ENCODE measurements at regions not wholly inside any gene's neighbourhood (a gene's known extent, or its start where the extent isn't known, plus 50 kb on each side); places are given as distances from the start of the nearest gene placed in this dataset.

DNA sequence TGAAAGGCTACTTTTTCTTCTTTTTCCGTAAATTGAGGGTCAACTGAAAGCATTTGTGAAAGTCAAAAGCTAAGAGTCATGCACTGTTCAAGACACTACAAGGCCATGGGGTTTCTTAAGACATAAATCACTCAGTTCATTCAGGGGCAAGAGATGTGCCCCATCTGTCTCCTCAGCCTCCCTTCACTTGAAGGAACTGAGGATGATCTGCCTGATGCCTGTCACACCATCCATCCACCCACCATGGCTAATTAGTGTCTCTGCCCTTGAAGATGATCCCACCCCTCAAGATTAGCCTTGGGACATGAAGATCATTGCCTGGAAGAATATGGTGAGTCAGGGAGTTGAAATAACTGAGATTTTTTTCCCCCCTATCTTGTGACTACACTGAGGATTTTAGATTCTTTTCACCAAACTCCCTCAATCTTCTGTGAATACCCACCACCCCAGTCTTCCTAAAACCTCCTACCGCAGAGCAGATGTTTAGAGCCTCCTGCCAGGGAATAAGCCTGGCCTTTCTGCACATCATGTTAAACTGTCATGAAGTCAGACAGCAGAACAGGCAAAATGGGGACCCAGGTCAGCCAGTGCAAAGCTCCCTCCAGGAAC lies 88.6 kb upstream of the LMO4 start:
- Histone ChIP-seq H4K8ac (replicated peaks; ENCODE audit: insufficient read length, low read depth, low read length) (no peak overlapping the region), H3K79me1 (ENCODE audit: insufficient read depth, low read depth, low read length, poor library complexity, severe bottlenecking) (no peaks in the 10 kb centered on the region), H3K9ac (ENCODE audit: extremely low read depth, insufficient read length, low read length) (no peak overlapping the region), H3K27me3 (ENCODE audit: insufficient read depth, low read length) (no peaks in the 10 kb centered on the region), H3K56ac (ENCODE audit: insufficient read length, low read depth, low read length) (no peak overlapping the region), H4K20me1 (ENCODE audit: control insufficient read depth, insufficient read depth, insufficient read length) (no peaks in the 10 kb centered on the region), H2BK120ac (ENCODE audit: low read depth, low read length, poor library complexity, severe bottlenecking) (no peak overlapping the region), H3K27ac (ENCODE audit: insufficient read length, low read depth, low read length) (no peak overlapping the region), H3T11ph (ENCODE audit: low read length) (no peak overlapping the region), H2BK20ac (ENCODE audit: low read depth, low read length, poor library complexity, severe bottlenecking) (no peak overlapping the region), H4K91ac (ENCODE audit: insufficient read length, low read depth, low read length) (no peak overlapping the region), H3K4me1 (ENCODE audit: insufficient read depth, low read length) (no peaks in the 10 kb centered on the region; the same call in 1 of the 2 replicates), H3K18ac (ENCODE audit: insufficient read length, low read depth, low read length) (no peak overlapping the region), H3K4ac (ENCODE audit: low read depth, low read length) (no peak overlapping the region), H3K23ac (ENCODE audit: insufficient read length, low read depth, low read length) (no peak overlapping the region), H2BK15ac (ENCODE audit: low read depth, low read length) (no peak overlapping the region), H2AFZ (ENCODE audit: low read length) (no peak overlapping the region), H3K79me2 (ENCODE audit: insufficient read depth, low read length) (no peaks in the 10 kb centered on the region), H2AK5ac (ENCODE audit: insufficient read length, low read length) (no peak overlapping the region), H3K4me2 (ENCODE audit: insufficient read depth, insufficient read length, low read length) (no peak overlapping the region), H2BK12ac (ENCODE audit: insufficient read length, low read depth, low read length) (no peak overlapping the region), H3K23me2 (ENCODE audit: insufficient read length, low read depth, low read length, poor library complexity, severe bottlenecking) (no peaks in the 10 kb centered on the region), H3K9me3 (ENCODE audit: control insufficient read depth, low read depth, low read length) (no peaks in the 10 kb centered on the region), H3K14ac (ENCODE audit: insufficient read depth, low read length) (no peak overlapping the region), H4K5ac (ENCODE audit: insufficient read length, low read depth, low read length) (no peak overlapping the region), H2BK5ac (ENCODE audit: insufficient read length, low read length) (no peak overlapping the region)
- Mint-ChIP-seq H3K27me3 (ENCODE audit: low read depth) (no peaks in the 10 kb centered on the region; the same call in 1 of the 2 replicates), H3K36me3 (ENCODE audit: insufficient read depth in 1 of 3, low read depth in 3 of 3) (no peaks in the 10 kb centered on the region), H3K9me3 (no peaks in the 10 kb centered on the region), H3K4me3 (no peak overlapping the region), H3K27ac (no peak overlapping the region), H3K4me1 (peaks cover 3 to 5% of the 10 kb centered on the region in 2 experiments; a peak in 3 of 4 replicates)
- no peak for DNase-seq
- TF ChIP-seq, protein P1, sequence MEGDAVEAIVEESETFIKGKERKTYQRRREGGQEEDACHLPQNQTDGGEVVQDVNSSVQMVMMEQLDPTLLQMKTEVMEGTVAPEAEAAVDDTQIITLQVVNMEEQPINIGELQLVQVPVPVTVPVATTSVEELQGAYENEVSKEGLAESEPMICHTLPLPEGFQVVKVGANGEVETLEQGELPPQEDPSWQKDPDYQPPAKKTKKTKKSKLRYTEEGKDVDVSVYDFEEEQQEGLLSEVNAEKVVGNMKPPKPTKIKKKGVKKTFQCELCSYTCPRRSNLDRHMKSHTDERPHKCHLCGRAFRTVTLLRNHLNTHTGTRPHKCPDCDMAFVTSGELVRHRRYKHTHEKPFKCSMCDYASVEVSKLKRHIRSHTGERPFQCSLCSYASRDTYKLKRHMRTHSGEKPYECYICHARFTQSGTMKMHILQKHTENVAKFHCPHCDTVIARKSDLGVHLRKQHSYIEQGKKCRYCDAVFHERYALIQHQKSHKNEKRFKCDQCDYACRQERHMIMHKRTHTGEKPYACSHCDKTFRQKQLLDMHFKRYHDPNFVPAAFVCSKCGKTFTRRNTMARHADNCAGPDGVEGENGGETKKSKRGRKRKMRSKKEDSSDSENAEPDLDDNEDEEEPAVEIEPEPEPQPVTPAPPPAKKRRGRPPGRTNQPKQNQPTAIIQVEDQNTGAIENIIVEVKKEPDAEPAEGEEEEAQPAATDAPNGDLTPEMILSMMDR (conservative IDR thresholded peaks at IDR 0.05) = no peak
- no CpG with 5 or more reads among the region's 2 CpGs for WGBS (ENCODE audit: extremely low coverage, insufficient read length, low lambda C conversion rate)
